T47D (cell line): ENCODE measurements at regions not wholly inside any gene's neighbourhood (a gene's known extent, or its start where the extent isn't known, plus 50 kb on each side); places are given as distances from the start of the nearest gene placed in this dataset.

ENCODE experiments used
- DNase-seq, 2 experiments: peaks; one replicate each; pipeline versions ENCODE4 v3.0.0 to v3.0.0-alpha.2; 2011 to 2012; ENCODE audit warnings: low read depth in 1 of 2, low spot score in 1 of 2
- JUND ChIP-seq: IDR thresholded peaks from 2 replicates; pipeline ENCODE4 v1.6.1; 2012; ENCODE audit warnings: low read depth
- in situ Hi-C: cut with HindIII; loops from 2 replicates; pipeline ENCODE4 v1.10.0; 2016; ENCODE audit warnings: low sequenced_read_pairs, low pct_unique_long_range_greater_than_20kb

DNA sequence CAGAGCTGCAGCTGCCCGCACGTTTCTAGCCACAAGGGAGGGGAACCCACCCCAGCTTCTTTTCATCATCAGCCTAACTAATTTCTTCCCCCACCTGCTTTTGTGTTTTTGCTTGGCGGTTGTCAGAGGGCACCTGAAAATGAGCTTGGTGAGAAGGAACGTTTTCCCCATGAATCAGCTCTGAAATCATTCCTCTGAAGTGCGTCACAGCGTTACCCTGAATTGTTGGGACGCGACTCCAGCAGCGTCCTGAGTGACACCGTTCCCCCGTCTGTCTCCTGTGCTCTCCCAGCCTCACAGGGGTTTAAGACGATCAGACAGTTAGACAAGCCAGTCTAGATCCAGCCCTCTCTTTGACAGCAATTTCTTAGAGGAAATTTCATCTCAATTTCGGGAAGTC lies 722.9 kb upstream of the EEF2KMT start:
- DNase-seq: no peak
- in situ Hi-C loops: no loop called here
- TF ChIP-seq JUND: no peak

DNA sequence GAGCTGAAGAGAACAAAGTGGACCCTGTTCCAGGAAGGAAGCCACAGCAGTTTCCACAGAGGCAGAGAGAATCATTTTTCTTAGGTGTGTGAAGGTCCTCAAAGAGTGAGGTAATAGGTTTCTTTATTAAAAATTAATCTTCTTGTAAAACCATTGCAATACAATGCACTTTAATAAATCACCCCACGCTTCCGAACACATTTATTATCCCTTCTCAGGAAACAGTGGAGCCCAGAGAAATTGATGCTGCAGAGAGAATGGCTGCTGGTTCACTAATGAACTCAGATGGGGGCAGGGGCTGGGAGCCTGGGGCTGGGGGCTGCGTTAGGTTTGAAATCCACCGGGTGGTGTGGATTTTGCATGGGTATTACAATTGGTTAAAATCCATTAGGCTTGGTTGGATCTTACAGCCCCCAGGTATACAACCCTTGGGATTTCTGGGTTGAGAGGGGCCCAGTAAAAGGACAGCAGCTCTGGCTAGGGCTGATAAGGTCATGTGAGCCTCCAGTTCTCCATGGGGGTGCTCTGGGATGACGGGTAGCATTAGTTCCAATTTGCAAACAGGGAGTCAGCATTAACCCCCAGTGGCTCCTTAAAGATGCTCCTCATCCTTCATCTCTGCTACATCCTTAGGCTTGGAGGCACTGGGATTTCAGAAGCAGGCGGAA lies 718.1 kb upstream of the EEF2KMT start:
- in situ Hi-C loops: no loop called here
- TF ChIP-seq JUND: no peak
- no peak for DNase-seq

DNA sequence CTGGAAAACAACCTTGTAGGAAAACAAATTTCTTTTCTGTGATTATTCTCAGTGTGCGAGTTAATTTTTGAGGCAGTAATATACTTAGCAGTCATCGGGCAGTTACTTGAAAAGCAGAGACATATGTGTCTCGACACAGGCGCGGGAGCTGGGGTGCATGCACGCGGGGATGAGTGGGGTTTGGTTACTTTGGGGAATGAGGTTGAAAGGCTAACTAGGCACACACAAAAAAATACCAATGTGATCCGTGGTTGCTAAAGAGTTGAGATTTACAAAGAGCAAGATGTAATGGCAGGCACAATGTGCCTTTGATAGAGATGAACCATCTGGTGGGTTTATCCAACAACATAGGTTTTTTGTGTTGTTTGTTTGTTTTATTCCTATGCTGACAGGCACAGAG lies 703.8 kb upstream of the EEF2KMT start:
- TF ChIP-seq JUND: no peak
- DNase-seq: no peak
- in situ Hi-C loops: no loop called here

DNA sequence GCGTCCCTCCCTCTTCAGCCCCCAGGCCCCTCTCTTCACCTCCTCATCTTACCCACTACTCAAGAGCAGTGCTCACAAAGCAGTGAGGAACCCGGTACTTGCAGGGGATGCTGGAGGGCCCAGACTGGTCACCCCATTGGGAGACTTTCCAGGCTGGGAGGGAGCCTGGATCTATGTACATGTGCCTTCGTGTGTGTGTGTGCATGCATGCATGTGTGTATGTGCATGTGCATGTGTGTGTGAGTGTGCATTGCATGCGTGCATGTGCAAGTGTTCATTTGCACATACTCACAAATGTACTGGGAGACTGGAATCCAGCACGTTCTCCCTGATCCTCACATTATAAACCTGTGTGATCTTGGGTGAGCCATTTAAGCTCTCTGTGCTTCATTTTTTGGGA lies 696.0 kb upstream of the EEF2KMT start:
- in situ Hi-C loops: no loop called here
- DNase-seq: no peak
- TF ChIP-seq JUND: no peak

DNA sequence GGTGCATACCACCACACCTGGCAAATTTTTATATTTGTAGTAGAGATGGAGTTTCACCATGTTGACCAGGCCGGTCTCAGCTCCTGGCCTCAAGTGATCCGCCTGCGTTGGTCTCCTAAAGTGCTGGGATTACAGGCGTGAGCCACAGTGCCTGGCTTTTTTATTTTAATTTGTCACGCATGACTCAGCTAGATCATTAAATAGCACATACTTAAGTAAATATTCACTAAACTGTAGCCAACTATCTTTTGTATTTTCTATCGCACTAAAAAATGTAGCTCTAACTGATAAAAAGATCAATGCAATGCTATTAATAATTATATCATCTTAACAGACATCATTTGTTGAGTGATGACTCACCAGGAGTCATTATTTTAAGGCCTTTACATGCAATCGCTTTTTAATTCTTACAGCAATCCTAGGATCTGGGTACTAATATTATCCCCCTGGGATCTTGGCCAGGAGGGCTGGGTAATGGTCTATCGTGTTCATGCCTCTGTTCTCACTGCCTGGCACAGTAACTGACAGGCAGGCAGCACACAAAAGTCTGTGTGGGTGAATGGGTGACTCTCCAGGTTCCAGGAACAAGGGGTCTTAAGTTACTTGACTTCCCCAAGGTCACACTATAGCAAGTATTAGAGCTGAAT lies 693.5 kb upstream of the EEF2KMT start:
- TF ChIP-seq JUND: no peak
- DNase-seq: no peak
- in situ Hi-C loops: no loop called here

DNA sequence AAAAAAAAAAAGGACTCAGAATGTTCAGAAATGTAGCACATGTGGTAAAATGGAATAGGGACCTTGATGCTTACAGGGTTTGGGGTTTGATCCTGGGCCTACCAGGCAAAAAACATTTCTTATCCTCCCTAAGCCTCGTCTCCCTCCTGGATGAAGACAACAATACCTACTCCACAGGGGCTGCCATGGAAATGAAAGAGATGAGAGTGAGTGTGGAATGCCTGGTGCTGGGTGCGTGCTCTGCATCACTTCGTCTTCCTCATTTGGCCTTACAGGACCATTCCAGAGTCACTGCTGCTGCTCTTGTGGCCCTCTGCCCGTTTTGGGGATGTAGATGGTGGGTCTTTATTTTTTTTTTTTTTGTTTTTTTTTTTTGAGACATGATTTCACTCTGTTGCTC lies 692.9 kb upstream of the EEF2KMT start:
- in situ Hi-C loops: no loop called here
- TF ChIP-seq JUND: no peak
- no peak for DNase-seq

DNA sequence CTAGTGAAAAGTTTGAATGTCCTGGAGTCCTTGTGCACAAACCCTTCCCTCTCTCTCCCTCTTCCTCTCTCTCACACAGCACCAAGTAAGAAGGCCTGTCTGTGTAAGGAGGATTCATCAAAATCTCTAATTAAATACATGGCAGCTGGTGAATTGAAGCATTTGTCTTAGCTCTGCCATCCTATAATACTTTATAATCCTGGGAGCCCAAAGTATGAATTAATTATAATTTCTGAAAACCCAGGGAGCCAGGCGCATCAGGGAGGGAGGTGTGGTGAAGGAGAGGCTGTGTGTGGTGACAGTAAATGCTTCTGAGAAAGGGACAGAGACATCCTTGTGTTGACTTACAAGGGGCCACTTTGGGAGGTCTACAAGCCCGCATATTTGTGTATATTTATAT lies 691.4 kb upstream of the EEF2KMT start:
- no peak for DNase-seq
- in situ Hi-C loops: no loop called here
- no peak for TF ChIP-seq JUND

DNA sequence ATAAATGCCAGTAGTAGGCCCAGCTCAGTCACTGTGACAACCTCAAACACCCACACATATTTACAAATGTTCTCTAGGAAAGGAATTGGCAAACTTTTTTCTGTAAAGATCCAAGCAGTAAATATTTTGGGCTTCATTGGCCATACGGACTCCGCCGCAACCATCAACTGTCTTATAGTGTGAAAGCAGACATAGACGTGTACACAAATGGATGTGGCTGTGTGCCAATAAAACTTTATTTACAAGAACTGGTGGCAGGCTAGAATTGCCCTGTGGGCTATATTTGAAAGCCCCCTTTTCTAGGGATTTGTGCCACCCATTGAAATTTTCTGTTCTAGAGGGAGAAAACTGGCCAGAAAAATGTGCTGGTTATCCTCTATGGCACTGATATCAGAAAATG lies 683.8 kb upstream of the EEF2KMT start:
- no peak for TF ChIP-seq JUND
- in situ Hi-C loops: no loop called here
- DNase-seq: no peak

DNA sequence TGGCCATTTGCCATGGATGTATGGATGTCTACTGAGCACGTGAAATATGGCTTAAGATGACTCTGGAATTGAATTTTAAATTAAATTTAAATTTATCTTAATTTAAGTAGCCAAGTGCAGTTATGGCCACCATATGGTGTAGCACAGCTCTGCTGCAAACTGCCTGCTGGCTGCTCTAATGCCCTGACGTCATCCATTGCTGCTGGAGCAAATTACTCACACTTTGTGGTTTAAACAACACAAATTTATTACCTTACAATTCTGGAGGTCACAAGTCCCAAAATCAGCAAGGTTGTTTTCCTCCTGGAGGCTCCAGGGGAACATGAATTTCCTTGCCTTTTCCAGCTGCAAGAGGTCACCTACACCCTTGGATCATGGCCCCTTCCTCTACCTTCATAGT lies 679.3 kb upstream of the EEF2KMT start:
- in situ Hi-C loops: no loop called here
- no peak for TF ChIP-seq JUND
- no peak for DNase-seq

DNA sequence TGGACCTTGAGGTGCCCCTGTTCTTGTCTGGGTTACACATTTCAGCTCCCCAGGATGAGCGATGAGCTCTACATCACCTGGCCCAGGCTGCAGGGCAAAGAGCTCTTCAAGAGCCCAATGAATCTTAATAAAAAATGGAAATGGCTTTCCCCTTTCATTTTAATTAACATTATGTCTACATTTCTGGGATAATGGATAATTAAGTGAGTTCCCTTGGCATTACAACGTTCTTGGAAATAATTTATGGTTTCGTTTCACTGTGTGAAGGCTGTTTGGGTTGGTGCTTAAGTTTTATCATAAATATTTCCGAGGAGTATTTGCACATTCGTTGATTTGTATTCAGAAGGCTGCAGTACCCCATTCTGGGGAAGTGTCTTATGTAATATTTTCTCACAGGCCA lies 678.3 kb upstream of the EEF2KMT start:
- TF ChIP-seq JUND: no peak
- in situ Hi-C loops: no loop called here

DNA sequence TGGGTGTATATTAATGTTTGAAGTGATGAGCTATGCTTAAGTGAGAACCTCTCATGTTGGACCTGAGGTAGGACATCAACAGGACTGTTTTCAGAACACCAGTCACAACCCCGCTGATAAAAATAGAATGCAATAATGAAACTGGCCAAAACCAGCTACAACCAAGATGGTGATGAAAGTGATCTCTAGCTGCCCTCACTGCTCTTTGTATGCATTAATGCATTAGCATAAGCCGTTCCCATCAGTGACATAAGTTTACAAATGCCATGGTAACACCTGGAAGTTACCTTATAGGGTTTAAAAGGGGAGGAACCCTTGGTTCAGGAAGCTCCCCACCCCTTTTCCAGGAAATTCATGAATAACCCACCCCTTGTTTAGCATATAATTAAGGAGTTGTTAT lies 672.5 kb upstream of the EEF2KMT start:
- no peak for DNase-seq
- no peak for TF ChIP-seq JUND
- in situ Hi-C loops: no loop called here

More for the DNA sequence above, 678.3 kb upstream of the EEF2KMT start:
- DNase-seq: no peak

DNA sequence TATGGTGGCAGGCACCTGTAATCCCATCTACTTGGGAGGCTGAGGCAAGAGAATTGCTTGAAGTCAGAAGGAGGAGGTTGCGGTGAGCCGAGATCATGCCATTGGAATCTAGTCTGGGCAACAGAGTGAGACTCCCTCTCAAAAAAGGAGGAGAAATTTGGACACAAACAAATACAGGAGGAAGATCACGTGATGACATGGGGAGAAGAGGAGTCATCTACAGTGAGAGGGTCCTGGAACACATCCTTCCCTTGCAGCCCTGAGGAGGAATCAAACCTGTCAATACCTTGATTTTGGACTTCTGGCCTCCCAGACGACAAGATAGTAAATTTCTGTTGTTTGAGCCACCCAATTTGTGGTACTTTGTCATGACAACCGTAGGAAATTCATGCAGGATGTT lies 671.9 kb upstream of the EEF2KMT start:
- in situ Hi-C loops: no loop called here
- no peak for TF ChIP-seq JUND
- DNase-seq: no peak

DNA sequence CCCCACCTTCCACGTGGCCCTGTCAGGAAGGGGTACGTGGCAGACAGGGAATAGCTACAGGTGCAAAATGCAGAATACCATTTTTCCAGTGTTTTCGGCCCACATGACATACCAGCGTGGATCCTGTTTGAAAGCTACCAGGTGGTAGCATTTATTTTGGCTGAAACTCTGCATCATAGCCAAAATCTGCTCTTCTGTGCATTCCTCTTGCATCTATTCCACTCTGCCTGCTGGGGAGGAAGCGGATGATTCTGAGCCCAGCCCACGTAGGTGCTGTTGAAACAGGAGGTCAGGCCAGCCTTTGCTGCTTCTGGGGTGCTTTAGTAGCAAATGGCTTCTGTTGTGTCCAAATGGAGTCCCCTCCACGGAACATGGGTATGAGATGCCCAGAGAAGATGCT lies 670.9 kb upstream of the EEF2KMT start:
- no peak for TF ChIP-seq JUND
- in situ Hi-C loops: no loop called here
- DNase-seq: no peak

DNA sequence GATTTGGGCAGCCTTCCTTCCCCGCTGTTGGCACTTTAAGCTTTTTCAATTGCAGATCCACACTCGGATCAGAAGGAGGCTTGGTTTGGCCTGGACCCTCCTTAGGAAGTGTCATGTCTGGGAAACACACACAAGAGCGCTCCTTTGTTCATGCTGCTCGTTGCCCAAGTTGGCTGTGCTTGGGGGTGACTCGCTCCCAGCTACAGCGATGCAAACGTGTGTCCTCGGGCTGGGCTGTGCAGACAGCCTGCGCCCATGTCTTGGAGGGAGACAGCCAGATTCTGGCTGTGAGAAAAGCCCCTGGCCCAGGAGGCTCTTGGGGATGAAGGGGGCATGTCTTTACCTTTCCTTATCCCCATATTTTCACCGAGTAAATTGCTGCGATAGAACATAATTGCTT lies 665.6 kb upstream of the EEF2KMT start:
- in situ Hi-C loops: no loop called here
- TF ChIP-seq JUND: no peak

DNA sequence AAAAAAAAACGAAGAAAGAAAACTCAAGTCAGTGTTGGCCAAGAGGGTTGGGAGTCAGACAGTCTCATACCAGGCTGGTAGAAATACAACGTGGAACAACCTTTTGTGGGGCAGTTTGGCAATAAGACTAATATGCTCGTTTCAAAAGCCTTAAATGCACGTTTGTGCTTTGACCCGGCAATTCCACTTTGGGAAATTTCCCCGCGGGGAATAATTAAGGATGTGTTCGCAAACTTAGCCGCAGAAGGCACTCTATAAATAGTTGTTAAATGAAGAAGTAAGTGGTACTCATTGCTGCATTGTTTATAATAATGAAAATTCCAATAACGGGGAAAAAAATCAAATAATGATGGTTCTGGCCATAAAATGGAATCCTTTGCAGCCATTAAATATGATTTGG lies 664.8 kb upstream of the EEF2KMT start:
- TF ChIP-seq JUND: no peak
- in situ Hi-C loops: no loop called here
- DNase-seq: no peak

More for the DNA sequence above, 665.6 kb upstream of the EEF2KMT start:
- DNase-seq: no peak
